ENCODE measurements at regions not wholly inside any gene's neighbourhood (a gene's known extent, or its start where the extent isn't known, plus 50 kb on each side); places are given as distances from the start of the nearest gene placed in this dataset.

GRCh38 chr17:56009795-56010651, 143.3 kb upstream of the ANKFN1 start:
- peak; percentile 2 for DNase-seq

DNA sequence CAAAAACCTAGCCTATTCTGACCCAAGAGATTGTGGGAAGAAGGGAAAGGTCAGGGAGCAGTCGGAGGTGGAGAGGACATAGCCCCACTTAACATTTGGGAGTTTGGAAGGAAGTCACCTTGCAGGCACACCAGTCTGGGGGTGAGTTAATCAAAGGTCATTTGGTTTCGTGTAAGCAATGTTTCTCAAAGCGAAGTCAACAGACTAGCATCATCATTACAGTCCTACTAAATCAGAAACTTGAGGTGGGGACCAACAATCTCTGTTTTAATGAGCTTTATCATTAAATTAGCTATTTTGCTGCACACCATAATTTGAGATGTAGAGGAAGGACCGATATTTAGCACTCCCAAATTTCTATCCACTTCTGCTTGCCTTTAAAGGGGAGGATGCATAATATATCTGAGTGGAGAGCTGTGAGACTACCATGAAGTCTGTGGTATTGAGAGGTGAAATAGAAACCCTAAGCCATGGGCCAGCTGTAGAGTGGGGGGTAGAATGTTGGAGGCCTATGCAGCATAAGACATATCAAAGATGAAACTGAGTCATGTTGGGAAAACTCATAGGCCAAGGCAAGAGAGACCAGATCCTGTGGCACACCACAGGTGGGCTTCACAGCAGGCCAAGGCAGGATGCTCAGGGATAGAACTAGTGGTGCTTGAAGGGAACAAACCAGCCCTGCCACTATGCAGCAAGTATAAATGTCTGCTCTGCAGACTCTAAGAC, 141.7 kb upstream of the ANKFN1 start:
- no peak for DNase-seq

DNA sequence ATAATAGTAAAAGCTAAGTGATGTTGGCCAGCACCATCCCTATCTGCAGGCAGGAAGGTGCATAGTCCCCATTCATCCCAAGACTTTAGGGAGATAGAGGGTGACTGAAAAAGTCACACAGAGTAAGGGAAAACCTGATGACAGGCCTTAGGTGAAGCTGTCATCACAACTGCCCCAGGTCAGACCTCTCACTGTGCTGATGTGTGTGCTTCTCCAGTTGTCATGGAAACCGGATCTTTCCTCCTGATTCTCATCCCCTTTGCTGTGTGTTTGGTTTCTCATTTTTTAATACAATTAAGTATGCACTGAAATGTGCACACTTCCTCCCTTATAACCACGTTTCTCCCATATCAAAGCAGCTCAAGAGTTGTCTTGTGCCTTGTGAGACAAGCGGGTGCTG, 135.1 kb upstream of the ANKFN1 start:
- no peak for DNase-seq

DNA sequence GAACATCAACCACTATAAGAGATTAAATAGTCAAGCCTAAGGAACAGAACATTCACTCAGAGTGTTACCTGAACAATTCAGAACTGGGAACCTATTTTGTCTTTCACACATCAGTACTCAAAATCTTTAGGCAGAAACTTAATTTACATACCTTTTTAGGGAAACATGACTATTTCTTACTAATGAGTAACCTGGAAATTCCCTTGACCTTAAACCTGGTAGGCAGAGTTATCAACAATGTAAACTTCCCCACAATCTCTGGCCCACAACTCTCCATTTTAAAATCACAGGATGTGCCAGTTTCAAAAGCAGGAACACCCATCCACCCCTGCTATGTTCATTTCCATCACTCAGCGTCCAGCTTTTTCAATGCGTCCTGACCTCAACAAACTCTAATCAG, 132.9 kb upstream of the ANKFN1 start:
- DNase-seq = no peak

DNA sequence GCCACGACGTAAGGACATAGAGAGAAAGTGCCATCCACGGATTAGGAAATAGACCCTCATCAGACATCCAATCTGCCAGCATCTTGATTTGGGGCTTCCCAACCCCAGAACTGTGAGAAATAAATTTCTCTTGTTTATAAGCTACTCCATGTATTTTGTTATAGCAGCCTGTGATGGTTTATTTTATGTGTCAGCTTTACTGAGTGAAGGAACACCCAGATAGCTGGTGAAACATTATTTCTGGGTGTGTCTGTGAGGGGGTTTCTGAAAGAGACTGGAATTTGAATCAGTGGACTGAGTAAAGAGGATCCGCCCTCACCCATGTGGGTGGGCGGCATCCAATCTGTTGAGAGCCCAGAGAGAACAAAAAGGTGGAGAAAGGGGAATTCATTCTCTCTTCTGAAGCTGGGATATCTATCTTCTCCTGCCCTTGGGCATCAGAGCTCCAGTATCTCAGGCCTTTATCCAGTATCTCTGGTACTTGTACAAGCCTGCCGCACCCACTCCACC, 131.5 kb upstream of the ANKFN1 start:
- DNase-seq = no peak

DNA sequence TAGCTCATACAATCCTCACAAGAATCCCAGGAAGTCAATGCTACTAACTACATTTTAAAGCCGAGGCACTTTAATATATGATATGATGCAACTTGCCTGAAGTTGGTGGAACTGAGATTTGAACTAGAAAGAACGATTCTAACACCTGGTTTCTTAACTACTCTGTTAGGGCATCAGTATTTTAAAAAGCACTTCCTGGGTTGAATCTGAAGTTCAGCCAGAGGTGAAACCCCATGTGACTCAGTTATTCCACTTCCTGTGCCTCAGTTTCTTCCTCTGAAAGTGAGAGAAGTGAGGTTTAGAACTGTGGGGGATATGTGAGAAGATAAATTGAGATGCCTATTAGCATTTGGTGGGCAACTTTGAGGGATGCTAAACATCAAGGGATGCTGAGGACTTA, 129.4 kb upstream of the ANKFN1 start:
- DNase-seq = no peak

- DNase-seq = no peak
Observed at GRCh38 chr17:56026915-56027314, 126.4 kb upstream of the ANKFN1 start.

DNA sequence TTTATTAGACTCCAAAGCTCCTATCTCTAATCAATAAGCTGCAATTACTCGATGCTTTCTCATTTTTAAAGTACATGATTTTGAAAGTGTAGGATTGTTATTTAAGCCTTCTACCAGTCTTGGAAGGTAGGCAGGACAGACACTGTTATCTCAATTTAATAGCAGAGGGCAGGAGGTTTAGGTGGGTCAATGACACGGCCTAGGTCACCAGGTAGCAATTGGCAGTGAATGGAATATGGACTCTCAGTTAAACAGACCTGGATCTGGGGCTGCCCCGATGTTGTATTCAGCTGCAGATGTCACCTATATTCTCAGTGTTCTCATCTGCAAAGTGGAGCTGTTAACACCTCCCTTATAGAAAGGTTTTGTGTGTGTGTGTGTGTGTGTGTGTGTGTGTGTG, 124.4 kb upstream of the ANKFN1 start:
- no peak for DNase-seq

GRCh38 chr17:56030009-56030624, 123.2 kb upstream of the ANKFN1 start:
- DNase-seq = no peak

DNA sequence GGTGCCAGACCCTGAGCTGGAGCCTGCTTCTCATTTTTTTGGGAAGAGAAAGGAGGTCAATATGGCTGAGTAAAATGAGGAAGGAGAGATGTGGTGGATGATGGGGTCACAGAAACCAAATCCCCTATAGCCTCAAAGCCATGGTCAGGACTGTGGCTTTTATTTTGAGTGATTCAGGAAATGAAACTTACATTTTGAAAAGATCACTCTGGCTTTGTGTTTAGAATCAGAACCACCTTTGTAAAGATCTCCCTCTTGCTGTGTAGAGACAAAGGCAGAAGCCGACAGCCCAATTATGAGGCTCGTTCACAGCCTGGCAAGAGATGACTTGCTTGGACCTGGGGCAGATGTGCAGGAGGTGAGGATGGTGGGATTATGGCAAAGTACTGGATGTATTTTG, 121.6 kb upstream of the ANKFN1 start:
- no peak for DNase-seq

- DNase-seq = no peak
Observed at GRCh38 chr17:56034197-56034635, 119.1 kb upstream of the ANKFN1 start.

- no peak for DNase-seq
Observed at GRCh38 chr17:56038131-56038530, 115.1 kb upstream of the ANKFN1 start.

- no peak for DNase-seq
Observed at GRCh38 chr17:56045872-56046271, 107.4 kb upstream of the ANKFN1 start.

DNA sequence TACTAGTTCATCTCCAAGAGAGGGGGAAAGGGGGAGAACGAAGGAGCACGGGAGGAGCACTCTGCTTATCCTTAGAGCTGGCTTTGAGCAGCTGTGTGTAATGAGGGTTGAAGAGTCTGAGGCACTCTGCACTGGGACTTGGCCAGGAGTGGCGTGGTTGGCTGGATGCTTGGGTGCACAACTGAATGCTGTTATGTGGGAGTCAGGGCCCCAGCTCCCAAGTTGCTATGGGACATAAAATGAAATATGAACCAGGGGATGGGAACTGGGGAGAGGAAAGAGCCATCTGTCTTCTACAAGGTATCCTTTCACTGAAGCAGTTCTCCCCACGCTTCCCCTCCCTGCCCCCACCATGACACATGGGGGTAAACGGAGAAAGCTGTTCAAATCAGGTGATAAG, 105.9 kb upstream of the ANKFN1 start:
- DNase-seq = no peak

DNA sequence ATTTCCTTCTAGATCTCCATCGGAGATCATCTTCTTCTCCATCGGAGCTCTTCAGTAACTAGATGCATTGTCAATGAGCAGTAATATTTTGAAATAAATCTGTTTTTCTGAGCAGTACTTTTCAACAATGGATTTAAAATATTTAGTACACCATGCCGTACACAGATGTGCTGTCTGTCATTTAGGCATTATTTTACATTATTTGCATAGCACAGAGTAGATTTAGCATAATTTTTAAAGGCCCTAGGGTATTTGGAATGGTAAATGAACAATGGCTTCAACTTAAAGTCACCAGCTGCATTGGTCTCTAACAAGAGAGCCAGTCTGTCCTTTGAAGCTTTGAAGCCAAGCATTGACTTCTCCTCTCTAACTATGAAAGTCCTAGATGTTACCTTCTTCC, 95.4 kb upstream of the ANKFN1 start:
- DNase-seq = no peak

GRCh38 chr17:56064506-56064905, 88.8 kb upstream of the ANKFN1 start:
- DNase-seq = no peak

DNA sequence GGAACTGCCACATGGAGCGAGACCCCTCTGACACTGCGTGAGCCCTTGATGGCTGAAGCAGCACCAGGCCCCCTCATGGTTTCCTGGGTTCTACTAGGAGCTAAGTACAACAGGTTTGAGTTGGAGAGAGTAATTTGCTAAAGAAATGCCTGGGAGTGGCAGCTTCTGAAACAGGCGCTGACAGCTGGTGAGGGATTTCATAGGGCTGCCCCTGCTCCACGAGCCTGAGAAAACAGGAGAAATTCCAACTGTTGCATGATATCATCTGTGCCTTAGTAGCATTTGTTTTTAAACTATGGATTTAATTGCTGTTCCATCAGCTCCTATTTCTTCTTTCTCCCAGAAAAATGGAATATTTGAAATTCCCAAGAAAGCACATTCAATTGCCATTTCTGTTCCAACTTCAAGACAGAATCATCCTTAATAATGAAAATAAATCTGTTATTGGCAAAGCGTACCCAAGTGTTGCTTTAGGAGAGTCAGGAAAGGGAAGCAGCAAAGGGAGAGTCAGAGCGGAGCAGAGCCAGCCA, 78.8 kb upstream of the ANKFN1 start:
- no peak for DNase-seq

GRCh38 chr17:56076980-56077379, 76.3 kb upstream of the ANKFN1 start:
- no peak for DNase-seq

- no peak for DNase-seq
Observed at GRCh38 chr17:56083475-56083874, 69.8 kb upstream of the ANKFN1 start.

DNA sequence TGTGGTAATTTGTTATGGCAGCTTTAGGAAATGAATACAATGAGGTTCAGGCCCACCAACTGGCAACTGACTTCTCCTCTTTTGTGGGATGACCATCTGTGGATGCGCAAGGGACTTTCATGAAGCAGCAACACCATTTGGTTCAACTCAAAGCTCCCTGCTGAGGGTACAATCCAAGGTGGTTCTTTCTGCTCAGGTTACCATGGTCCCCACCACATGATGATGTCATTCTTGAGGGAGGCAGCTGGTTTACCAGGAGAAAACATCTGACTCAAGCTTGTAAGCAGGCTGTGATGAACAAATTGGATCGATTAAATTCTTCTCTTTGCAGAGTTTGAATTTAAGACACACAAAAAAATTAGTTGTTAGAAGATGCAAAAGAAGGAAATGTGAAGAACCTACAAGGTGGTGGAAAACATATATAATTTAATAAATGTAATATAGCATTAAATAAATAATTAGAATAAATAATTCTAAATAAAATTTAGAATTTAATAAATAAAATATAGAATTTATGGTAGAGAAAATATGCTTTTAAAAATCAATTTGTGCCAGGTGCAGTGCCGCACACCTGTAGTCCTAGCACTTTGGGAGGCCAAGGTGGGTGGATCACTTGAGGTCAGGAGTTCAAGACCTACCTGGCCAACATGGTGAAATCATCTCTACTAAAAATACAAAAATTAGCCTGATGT, 67.6 kb upstream of the ANKFN1 start:
- DNase-seq = no peak

GRCh38 chr17:56087199-56087598, 66.1 kb upstream of the ANKFN1 start:
- DNase-seq = no peak

GRCh38 chr17:56096026-56096810, 57.1 kb upstream of the ANKFN1 start:
- peak; percentile 82 for DNase-seq

Data from fibroblast of upper back skin (primary cell).